A549 (cell line): ENCODE measurements at regions not wholly inside any gene's neighbourhood (a gene's known extent, or its start where the extent isn't known, plus 50 kb on each side); places are given as distances from the start of the nearest gene placed in this dataset.

Experiments used
- ATAC-seq, 2 experiments: fragments of 200-7000 bp in 1 of 2; fragments of >200 bp in 1 of 2; cut with Nextera tagmentation in 1 of 2; cut with Tn5 transposase in 1 of 2; 3 replicates each; pipeline versions ENCODE4 v1.8.0 to v1.9.1; 2018 to 2020; ENCODE audit warnings: mild to moderate bottlenecking in 1 of 2, moderate library complexity in 1 of 2
- CTCF ChIA-PET: fragments of 300-600 bp; sonication (Branson Sonifier 250); formaldehyde crosslinking; extraction: SDS; loops from one replicate; lab custom pipeline; 2021; ENCODE audit warnings: antibody characterized with exemption, inconsistent platforms; lab: Yijun Ruan, JAX
- POLR2A ChIA-PET: fragments of 350-600 bp; formaldehyde crosslinking; extraction: SDS; loops from one replicate; lab custom pipeline; 2021; ENCODE audit warnings: antibody characterized with exemption, inconsistent platforms; lab: Yijun Ruan, JAX
- DNase-seq, 2 experiments: peaks; one replicate each; pipeline versions ENCODE4 v3.0.0 to v3.0.0-alpha.2; 2011 to 2016; ENCODE audit warnings: low read depth in 1 of 2, low spot score in 1 of 2
- FAIRE-seq: peaks from 2 replicates; lab custom pipeline; 2011; peaks lifted over from hg19 to GRCh38; lab: Jason Lieb, UNC
- H3K27ac ChIP-seq, 2 experiments: fragments of >200 bp; sonication (Bioruptor Twin); formaldehyde crosslinking; 3 replicates each; pipeline ENCODE4 v1.5.1; 2016 to 2017
- H3K4me1 ChIP-seq: fragments of >200 bp; sonication (Bioruptor Twin); formaldehyde crosslinking; 3 replicates; pipeline ENCODE4 v1.6.1; 2016
- H3K4me2 ChIP-seq: fragments of >200 bp; sonication (Bioruptor Twin); formaldehyde crosslinking; 3 replicates; pipeline ENCODE4 v1.6.1; 2016
- H3K4me3 ChIP-seq: fragments of >200 bp; sonication (Bioruptor Twin); formaldehyde crosslinking; 3 replicates; pipeline ENCODE4 v1.5.1; 2016
- H3K9me3 ChIP-seq: fragments of >200 bp; sonication (Bioruptor Twin); formaldehyde crosslinking; 3 replicates; pipeline ENCODE4 v1.6.1; 2016
- CBX2 ChIP-seq: fragments of 200-600 bp; sonication (generic); IDR thresholded peaks from 2 replicates; pipeline ENCODE4 v1.6.1; 2016; ENCODE audit warnings: low read depth, mild to moderate bottlenecking, borderline replicate concordance
- CBX8 ChIP-seq: fragments of 200-600 bp; sonication (generic); IDR thresholded peaks from 2 replicates; pipeline ENCODE4 v1.6.1; 2016
- CHD4 ChIP-seq: fragments of 200-600 bp; sonication (generic); IDR thresholded peaks from 2 replicates; pipeline ENCODE4 v1.6.1; 2016; ENCODE audit warnings: antibody characterized with exemption, mild to moderate bottlenecking, borderline replicate concordance
- EHMT2 ChIP-seq: fragments of 200-600 bp; sonication (generic); IDR thresholded peaks from 2 replicates; pipeline ENCODE4 v1.6.1; 2016; ENCODE audit warnings: antibody characterized with exemption, low read depth, mild to moderate bottlenecking, moderate library complexity
- ELK1 ChIP-seq: fragments of 150-350 bp; IDR thresholded peaks from 2 replicates; pipeline ENCODE4 v1.6.1; 2014; ENCODE audit warnings: low read depth, mild to moderate bottlenecking, low read length
- ESRRA ChIP-seq: fragments of 150-350 bp; IDR thresholded peaks from 2 replicates; pipeline ENCODE4 v1.6.1; 2014; ENCODE audit warnings: mild to moderate bottlenecking, low read length, borderline replicate concordance
- FOSB ChIP-seq: fragments of 250-450 bp; sonication (Bioruptor Pico); IDR thresholded peaks from 2 replicates; pipeline ENCODE4 v1.5.0; 2020; ENCODE audit warnings: mild to moderate bottlenecking, moderate library complexity
- FOXS1 ChIP-seq: fragments of 250-450 bp; sonication (Bioruptor Pico); IDR thresholded peaks from 2 replicates; pipeline ENCODE4 v1.5.0; 2020; ENCODE audit warnings: mild to moderate bottlenecking, moderate library complexity
- GATA3 ChIP-seq: IDR thresholded peaks from 2 replicates; pipeline ENCODE4 v1.6.1; 2012; ENCODE audit warnings: borderline replicate concordance
- HDAC2 ChIP-seq: fragments of 200-600 bp; sonication (generic); IDR thresholded peaks from 2 replicates; pipeline ENCODE4 v1.6.1; 2016
- HEYL ChIP-seq: fragments of 250-450 bp; sonication (Bioruptor Pico); IDR thresholded peaks from 2 replicates; pipeline ENCODE4 v1.8.0; 2021; ENCODE audit warnings: mild to moderate bottlenecking, moderate library complexity
- HOXA7 ChIP-seq: fragments of 250-450 bp; sonication (Bioruptor Pico); IDR thresholded peaks from 2 replicates; pipeline ENCODE4 v1.5.0; 2020; ENCODE audit warnings: mild to moderate bottlenecking, moderate library complexity
- HOXB13 ChIP-seq: fragments of 250-450 bp; sonication (Bioruptor Pico); IDR thresholded peaks from 2 replicates; pipeline ENCODE4 v1.5.0; 2020; ENCODE audit warnings: low read depth, mild to moderate bottlenecking, moderate library complexity
- HOXB5 ChIP-seq: fragments of 250-450 bp; sonication (Bioruptor Pico); IDR thresholded peaks from 2 replicates; pipeline ENCODE4 v1.5.0; 2020; ENCODE audit warnings: mild to moderate bottlenecking, moderate library complexity
- JUN ChIP-seq, 2 experiments: fragments of >200 bp; sonication (Bioruptor Twin); formaldehyde crosslinking; IDR thresholded peaks; 2 replicates in 1 of 2; 3 replicates in 1 of 2; pipeline ENCODE4 v1.6.1; 2016 to 2017
- KDM1A ChIP-seq: fragments of 200-600 bp; sonication (generic); IDR thresholded peaks from 2 replicates; pipeline ENCODE4 v1.6.1; 2016; ENCODE audit warnings: low read depth, mild to moderate bottlenecking
- KDM5A ChIP-seq: fragments of 200-600 bp; sonication (generic); IDR thresholded peaks from 2 replicates; pipeline ENCODE4 v1.6.1; 2016; ENCODE audit warnings: antibody characterized with exemption, mild to moderate bottlenecking
- MYC ChIP-seq: IDR thresholded peaks from 2 replicates; pipeline ENCODE4 v1.6.1; 2012; ENCODE audit warnings: mild to moderate bottlenecking, inconsistent platforms, low read length, improper control_type of control experiment, borderline replicate concordance
- NFE2L2 ChIP-seq: fragments of 150-350 bp; conservative IDR thresholded peaks from 2 replicates; pipeline ENCODE4 v1.6.1; 2014; ENCODE audit warnings: low read length
- NPAS2 ChIP-seq: fragments of 250-450 bp; sonication (Bioruptor Pico); IDR thresholded peaks from 2 replicates; pipeline ENCODE4 v1.8.0; 2022; ENCODE audit warnings: mild to moderate bottlenecking, moderate library complexity, borderline replicate concordance
- POLR2A ChIP-seq: IDR thresholded peaks from 2 replicates; pipeline ENCODE4 v1.6.1; 2012; ENCODE audit warnings: mild to moderate bottlenecking, low read length
- POLR2AphosphoS2 ChIP-seq: conservative IDR thresholded peaks from 2 replicates; pipeline ENCODE4 v1.6.1; 2012; ENCODE audit warnings: low read length, improper control_type of control experiment, inconsistent platforms
- REST ChIP-seq: fragments of 200-600 bp; sonication (generic); IDR thresholded peaks from 2 replicates; pipeline ENCODE4 v1.6.1; 2016; ENCODE audit warnings: antibody characterized with exemption, mild to moderate bottlenecking, moderate library complexity
- SREBF2 ChIP-seq: fragments of 450-650 bp; IDR thresholded peaks from 2 replicates; pipeline ENCODE4 v1.6.1; 2014; ENCODE audit warnings: mild to moderate bottlenecking, moderate library complexity
- TFCP2L1 ChIP-seq: fragments of 250-450 bp; sonication (Bioruptor Pico); IDR thresholded peaks from 2 replicates; pipeline ENCODE4 v1.5.0; 2021; ENCODE audit warnings: mild to moderate bottlenecking
- TP53 ChIP-seq: fragments of 250-450 bp; sonication (Bioruptor Pico); IDR thresholded peaks from 2 replicates; pipeline ENCODE4 v1.5.0; 2021; ENCODE audit warnings: mild to moderate bottlenecking, moderate library complexity
- USF2 ChIP-seq: fragments of 450-650 bp; IDR thresholded peaks from 2 replicates; pipeline ENCODE4 v1.6.1; 2014; ENCODE audit warnings: antibody characterized with exemption
- WGBS: methylation state at CpG from one replicate; pipeline ENCODE4 v1.1.6; 2017; ENCODE audit errors: missing lambda C conversion rate; 5-methylcytosine and 5-hydroxymethylcytosine counted together
- TF ChIP-seq, protein P1 (sequence below): IDR thresholded peaks from 2 replicates; pipeline ENCODE4 v1.6.1; 2012; ENCODE audit warnings: low read depth, borderline replicate concordance
- TF ChIP-seq, protein P2 (sequence below): fragments of >200 bp; sonication (Bioruptor Twin); formaldehyde crosslinking; IDR thresholded peaks from 3 replicates; pipeline ENCODE4 v1.5.1; 2016

DNA sequence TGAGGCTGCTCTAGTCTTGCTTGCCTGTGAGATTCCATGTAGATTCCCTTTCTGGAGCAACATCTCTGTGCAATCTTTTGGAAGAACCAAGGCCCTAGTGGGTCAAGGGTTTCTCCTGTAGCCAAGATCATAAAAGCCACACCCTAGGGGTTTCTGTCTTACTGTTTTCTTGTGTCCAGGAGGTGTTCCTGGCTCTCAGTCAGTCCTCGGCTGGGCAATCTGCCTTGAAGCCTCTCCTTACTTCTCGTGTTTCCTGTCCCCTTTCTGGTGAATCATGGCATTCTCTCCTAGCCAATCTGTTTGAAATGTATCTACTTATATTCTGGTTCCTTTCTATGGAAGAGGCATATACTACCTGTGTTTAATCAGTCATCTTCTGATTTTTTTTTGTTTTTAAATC lies 484.8 kb upstream of the UBE2E3 start:
- ATAC-seq: no peak
- CTCF ChIA-PET: no interaction called here
- no peak for FAIRE-seq

GRCh38 chr2:180494286-180494685 lies 486.1 kb upstream of the UBE2E3 start:
- DNase-seq: no peak
- H3K4me1 ChIP-seq: no peaks in the 10 kb centered on the region
- H3K4me3 ChIP-seq: no peak overlapping the region
- 40% methylated on average over 2 of the region's 2 CpGs for WGBS
- ChIA-PET POLR2A (no interaction called here), CTCF (no interaction called here)
- FAIRE-seq: no peak
- no peak overlapping the region for H3K27ac ChIP-seq
- no peaks in the 10 kb centered on the region for H3K9me3 ChIP-seq
- ATAC-seq: no peak
- no peak overlapping the region for H3K4me2 ChIP-seq
- TF ChIP-seq TFCP2L1 (no peak), KDM1A (no peak), EHMT2 (no peak), HOXA7 (CRISPR knock-in tag) (no peak), ELK1 (no peak), FOSB (no peak), HEYL (CRISPR knock-in tag) (no peak), POLR2A (no peak), KDM5A (no peak), JUN (IDR thresholded peaks at IDR 0.05) (no peak), MYC (no peak), USF2 (no peak), ESRRA (no peak), CBX8 (no peak), HOXB5 (CRISPR knock-in tag) (no peak)
- TF ChIP-seq, protein P1, sequence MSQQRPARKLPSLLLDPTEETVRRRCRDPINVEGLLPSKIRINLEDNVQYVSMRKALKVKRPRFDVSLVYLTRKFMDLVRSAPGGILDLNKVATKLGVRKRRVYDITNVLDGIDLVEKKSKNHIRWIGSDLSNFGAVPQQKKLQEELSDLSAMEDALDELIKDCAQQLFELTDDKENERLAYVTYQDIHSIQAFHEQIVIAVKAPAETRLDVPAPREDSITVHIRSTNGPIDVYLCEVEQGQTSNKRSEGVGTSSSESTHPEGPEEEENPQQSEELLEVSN: no peak

More for the DNA sequence above, 484.8 kb upstream of the UBE2E3 start:
- WGBS: 47% methylated on average over 2 of the region's 2 CpGs
- no peak overlapping the region for H3K27ac ChIP-seq
- no peak for TF ChIP-seq HOXB13 (CRISPR knock-in tag)
- no peak for TF ChIP-seq GATA3
- TF ChIP-seq FOXS1: no peak
- no peak for TF ChIP-seq HDAC2
- no peak for TF ChIP-seq POLR2AphosphoS2
- no peak for TF ChIP-seq HOXA7 (CRISPR knock-in tag)
- TF ChIP-seq USF2: no peak
- TF ChIP-seq NPAS2 (CRISPR knock-in tag): no peak
- TF ChIP-seq, protein P2, sequence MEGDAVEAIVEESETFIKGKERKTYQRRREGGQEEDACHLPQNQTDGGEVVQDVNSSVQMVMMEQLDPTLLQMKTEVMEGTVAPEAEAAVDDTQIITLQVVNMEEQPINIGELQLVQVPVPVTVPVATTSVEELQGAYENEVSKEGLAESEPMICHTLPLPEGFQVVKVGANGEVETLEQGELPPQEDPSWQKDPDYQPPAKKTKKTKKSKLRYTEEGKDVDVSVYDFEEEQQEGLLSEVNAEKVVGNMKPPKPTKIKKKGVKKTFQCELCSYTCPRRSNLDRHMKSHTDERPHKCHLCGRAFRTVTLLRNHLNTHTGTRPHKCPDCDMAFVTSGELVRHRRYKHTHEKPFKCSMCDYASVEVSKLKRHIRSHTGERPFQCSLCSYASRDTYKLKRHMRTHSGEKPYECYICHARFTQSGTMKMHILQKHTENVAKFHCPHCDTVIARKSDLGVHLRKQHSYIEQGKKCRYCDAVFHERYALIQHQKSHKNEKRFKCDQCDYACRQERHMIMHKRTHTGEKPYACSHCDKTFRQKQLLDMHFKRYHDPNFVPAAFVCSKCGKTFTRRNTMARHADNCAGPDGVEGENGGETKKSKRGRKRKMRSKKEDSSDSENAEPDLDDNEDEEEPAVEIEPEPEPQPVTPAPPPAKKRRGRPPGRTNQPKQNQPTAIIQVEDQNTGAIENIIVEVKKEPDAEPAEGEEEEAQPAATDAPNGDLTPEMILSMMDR: no peak
- TF ChIP-seq SREBF2: no peak
- no peak for TF ChIP-seq CHD4
- no peak for TF ChIP-seq NFE2L2
- TF ChIP-seq CBX2: no peak
- TF ChIP-seq TP53 (CRISPR knock-in tag): no peak
- no peak for TF ChIP-seq REST
- TF ChIP-seq HEYL (CRISPR knock-in tag): no peak
- H3K4me2 ChIP-seq: no peak overlapping the region
- DNase-seq: no peak
- no peaks in the 10 kb centered on the region for H3K4me1 ChIP-seq
- H3K4me3 ChIP-seq: no peak overlapping the region
- POLR2A ChIA-PET: no interaction called here
- no peaks in the 10 kb centered on the region; the same call in 2 of the 3 replicates for H3K9me3 ChIP-seq
